HL-60 (cell line): ENCODE measurements at regions not wholly inside any gene's neighbourhood (a gene's known extent, or its start where the extent isn't known, plus 50 kb on each side); places are given as distances from the start of the nearest gene placed in this dataset.

ENCODE experiments used
- DNase-seq, 2 experiments: peaks; one replicate each; pipeline ENCODE4 v3.0.0-alpha.2; 2010 to 2020; ENCODE audit warnings: low read depth in 1 of 2, low spot score in 1 of 2
- H3K27ac ChIP-seq: fragments of 250-450 bp; sonication (Bioruptor Pico); replicated peaks from 2 replicates; pipeline ENCODE4 v1.5.1; 2020; ENCODE audit warnings: mild to moderate bottlenecking, moderate library complexity
- H3K27me3 ChIP-seq: fragments of 250-450 bp; sonication (Bioruptor Pico); 2 replicates; pipeline ENCODE4 v1.5.1; 2021; ENCODE audit warnings: mild to moderate bottlenecking, moderate library complexity; ENCODE audit not compliant: insufficient read depth, poor library complexity, severe bottlenecking
- H3K4me3 ChIP-seq: replicated peaks from 2 replicates; pipeline ENCODE4 v1.5.1; 2011; ENCODE audit warnings: mild to moderate bottlenecking, control low read depth, low read length; ENCODE audit not compliant: insufficient read depth
- GABPA ChIP-seq: IDR thresholded peaks from 2 replicates; pipeline ENCODE4 v1.6.1; 2012; ENCODE audit warnings: low read depth
- POLR2AphosphoS5 ChIP-seq: IDR thresholded peaks from 2 replicates; pipeline ENCODE4 v1.6.1; 2012; ENCODE audit warnings: low read depth
- SPI1 ChIP-seq: IDR thresholded peaks from 2 replicates; pipeline ENCODE4 v1.6.1; 2012; ENCODE audit warnings: low read depth, mild to moderate bottlenecking, borderline replicate concordance
- TF ChIP-seq, protein P1 (sequence below): IDR thresholded peaks from one replicate; pipeline ENCODE4 v1.5.1; 2011; ENCODE audit warnings: low read length, control low read depth, inconsistent platforms; ENCODE audit not compliant: insufficient read depth
- TF ChIP-seq, protein P2 (sequence below): IDR thresholded peaks from 2 replicates; pipeline ENCODE4 v1.6.1; 2012; ENCODE audit warnings: low read depth; ENCODE audit not compliant: insufficient replicate concordance

DNA sequence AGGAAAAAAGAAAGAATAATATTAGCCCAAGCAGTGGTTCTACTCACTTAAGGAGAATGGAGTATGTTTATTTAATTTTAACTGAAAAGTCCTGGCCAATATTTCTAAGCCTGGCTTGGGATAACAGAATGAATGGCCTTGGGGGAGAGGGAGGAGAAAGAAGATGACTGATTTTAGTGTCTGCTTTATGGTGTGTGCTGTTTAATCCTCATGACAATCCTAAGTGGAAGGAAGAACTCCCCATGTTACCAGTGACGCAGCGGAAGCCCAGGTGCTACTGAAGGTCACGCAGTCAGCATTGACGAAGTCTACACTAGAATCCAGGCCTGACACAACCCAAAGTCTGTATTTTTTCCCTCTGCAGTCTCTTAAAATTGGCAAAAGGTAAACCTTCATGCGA lies 50.5 kb downstream of the PALM2AKAP2 start:
- TF ChIP-seq SPI1 (no peak), POLR2AphosphoS5 (no peak)
- H3K27me3 ChIP-seq = peaks cover 2% of the 10 kb centered on the region
- no peak overlapping the region for H3K27ac ChIP-seq
- H3K4me3 ChIP-seq = no peak overlapping the region
- DNase-seq = no peak

DNA sequence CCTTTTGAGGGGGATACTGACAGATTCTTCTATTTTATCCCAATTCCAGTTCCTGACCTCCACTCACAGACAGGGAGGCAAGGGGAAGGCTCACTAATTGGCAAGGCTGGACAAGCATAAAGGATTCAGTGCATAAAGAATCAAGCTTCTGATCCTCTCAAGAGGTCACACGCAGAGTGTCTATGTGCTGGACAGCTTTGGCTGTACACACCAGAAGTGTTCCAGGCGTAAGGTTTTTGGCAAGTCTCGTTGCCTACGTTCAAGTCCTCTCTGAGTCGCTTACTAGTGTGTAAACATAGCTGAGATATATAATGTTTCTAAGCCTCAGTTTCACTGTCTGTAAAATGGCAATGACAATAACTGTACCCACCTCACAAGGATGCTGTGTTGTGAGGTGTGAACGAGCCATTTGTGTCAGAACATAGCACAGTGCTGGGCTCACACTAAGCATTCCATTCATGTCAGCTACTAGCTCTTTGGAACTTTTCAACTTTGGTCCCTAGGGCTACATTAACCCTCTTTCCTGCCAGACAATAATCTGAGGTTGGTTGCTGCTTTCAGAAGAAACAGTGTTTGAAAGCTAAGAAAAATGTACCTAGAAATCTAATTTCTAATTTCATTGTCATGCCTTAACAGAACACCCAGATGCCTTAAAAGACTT lies 52.1 kb downstream of the PALM2AKAP2 start:
- H3K27ac ChIP-seq = no peak overlapping the region
- peaks cover 2% of the 10 kb centered on the region for H3K27me3 ChIP-seq
- DNase-seq = no peak
- no peak overlapping the region for H3K4me3 ChIP-seq
- no peak for TF ChIP-seq POLR2AphosphoS5
- TF ChIP-seq, protein P1, sequence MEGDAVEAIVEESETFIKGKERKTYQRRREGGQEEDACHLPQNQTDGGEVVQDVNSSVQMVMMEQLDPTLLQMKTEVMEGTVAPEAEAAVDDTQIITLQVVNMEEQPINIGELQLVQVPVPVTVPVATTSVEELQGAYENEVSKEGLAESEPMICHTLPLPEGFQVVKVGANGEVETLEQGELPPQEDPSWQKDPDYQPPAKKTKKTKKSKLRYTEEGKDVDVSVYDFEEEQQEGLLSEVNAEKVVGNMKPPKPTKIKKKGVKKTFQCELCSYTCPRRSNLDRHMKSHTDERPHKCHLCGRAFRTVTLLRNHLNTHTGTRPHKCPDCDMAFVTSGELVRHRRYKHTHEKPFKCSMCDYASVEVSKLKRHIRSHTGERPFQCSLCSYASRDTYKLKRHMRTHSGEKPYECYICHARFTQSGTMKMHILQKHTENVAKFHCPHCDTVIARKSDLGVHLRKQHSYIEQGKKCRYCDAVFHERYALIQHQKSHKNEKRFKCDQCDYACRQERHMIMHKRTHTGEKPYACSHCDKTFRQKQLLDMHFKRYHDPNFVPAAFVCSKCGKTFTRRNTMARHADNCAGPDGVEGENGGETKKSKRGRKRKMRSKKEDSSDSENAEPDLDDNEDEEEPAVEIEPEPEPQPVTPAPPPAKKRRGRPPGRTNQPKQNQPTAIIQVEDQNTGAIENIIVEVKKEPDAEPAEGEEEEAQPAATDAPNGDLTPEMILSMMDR = no peak
- TF ChIP-seq, protein P2, sequence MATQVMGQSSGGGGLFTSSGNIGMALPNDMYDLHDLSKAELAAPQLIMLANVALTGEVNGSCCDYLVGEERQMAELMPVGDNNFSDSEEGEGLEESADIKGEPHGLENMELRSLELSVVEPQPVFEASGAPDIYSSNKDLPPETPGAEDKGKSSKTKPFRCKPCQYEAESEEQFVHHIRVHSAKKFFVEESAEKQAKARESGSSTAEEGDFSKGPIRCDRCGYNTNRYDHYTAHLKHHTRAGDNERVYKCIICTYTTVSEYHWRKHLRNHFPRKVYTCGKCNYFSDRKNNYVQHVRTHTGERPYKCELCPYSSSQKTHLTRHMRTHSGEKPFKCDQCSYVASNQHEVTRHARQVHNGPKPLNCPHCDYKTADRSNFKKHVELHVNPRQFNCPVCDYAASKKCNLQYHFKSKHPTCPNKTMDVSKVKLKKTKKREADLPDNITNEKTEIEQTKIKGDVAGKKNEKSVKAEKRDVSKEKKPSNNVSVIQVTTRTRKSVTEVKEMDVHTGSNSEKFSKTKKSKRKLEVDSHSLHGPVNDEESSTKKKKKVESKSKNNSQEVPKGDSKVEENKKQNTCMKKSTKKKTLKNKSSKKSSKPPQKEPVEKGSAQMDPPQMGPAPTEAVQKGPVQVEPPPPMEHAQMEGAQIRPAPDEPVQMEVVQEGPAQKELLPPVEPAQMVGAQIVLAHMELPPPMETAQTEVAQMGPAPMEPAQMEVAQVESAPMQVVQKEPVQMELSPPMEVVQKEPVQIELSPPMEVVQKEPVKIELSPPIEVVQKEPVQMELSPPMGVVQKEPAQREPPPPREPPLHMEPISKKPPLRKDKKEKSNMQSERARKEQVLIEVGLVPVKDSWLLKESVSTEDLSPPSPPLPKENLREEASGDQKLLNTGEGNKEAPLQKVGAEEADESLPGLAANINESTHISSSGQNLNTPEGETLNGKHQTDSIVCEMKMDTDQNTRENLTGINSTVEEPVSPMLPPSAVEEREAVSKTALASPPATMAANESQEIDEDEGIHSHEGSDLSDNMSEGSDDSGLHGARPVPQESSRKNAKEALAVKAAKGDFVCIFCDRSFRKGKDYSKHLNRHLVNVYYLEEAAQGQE = no peak
- no peak for TF ChIP-seq GABPA
- no peak for TF ChIP-seq SPI1

DNA sequence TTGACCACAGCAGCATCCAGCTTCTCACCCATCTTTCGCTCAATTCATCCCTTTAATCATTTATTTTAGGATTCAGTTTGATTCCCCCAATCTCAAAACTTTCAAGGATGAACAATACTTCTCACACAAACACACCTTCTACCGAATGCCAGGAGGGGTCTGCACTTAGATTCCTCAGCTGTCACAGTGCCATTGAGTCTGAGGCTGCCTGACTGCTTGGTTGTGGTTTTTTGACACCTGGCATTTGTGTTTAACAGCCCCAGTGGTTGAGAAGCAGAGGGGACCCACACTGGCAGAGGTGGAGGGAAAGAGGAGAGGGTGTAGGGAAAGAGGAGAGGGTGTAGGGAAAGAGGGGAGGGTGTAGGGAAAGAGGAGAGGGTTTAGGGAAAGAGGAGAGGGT lies 54.9 kb downstream of the PALM2AKAP2 start:
- no peak for DNase-seq
- Histone ChIP-seq H3K27me3 (no peaks in the 10 kb centered on the region), H3K27ac (no peak overlapping the region), H3K4me3 (no peak overlapping the region)
- TF ChIP-seq SPI1 (no peak), POLR2AphosphoS5 (no peak), GABPA (no peak)
- TF ChIP-seq, protein P1 = no peak
- TF ChIP-seq, protein P2 = no peak

DNA sequence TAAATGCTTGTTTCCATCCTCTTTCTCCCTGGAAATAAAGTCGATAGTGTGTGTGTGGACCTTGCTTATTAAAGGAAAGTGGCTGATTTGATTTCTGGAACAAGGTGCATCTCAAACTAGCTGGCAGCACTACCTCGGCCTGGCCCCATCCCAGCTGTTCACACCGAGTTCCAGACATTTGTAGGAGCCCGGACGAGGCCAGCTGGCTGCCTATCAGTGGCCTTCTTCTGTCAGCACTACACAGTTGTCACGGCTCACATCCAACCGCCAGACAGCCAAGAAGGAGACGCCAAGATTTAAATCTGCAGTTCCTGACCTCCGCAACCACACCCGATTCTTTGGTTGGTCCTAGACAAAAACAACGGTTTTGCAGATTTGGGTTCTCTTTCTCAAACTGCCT lies 63.6 kb downstream of the PALM2AKAP2 start:
- no peak overlapping the region for H3K4me3 ChIP-seq
- no peaks in the 10 kb centered on the region for H3K27me3 ChIP-seq
- DNase-seq = no peak
- H3K27ac ChIP-seq = no peak overlapping the region
- no peak for TF ChIP-seq GABPA
- TF ChIP-seq, protein P1 = no peak
- TF ChIP-seq POLR2AphosphoS5 = no peak
- TF ChIP-seq, protein P2 = no peak
- TF ChIP-seq SPI1 = no peak
